Cardiac fibroblast (primary cell): ENCODE measurements at regions not wholly inside any gene's neighbourhood (a gene's known extent, or its start where the extent isn't known, plus 50 kb on each side); places are given as distances from the start of the nearest gene placed in this dataset.
"Not testable (repeated sequence)": the region's sequence is repeated elsewhere in the genome, so short reads cannot be mapped to it uniquely, and the experiment has no call there.

Experiments
- DNase-seq, 2 donors: peaks; one replicate each; pipeline versions ENCODE4 v3.0.0 to v3.0.0-alpha.2; 2010; ENCODE audit warnings: low read depth in 2 of 2
- H3K4me3 ChIP-seq, 2 donors: replicated peaks in 1 of 2; 1 replicate in 1 of 2; 2 replicates in 1 of 2; pipeline ENCODE4 v1.5.1; 2011; ENCODE audit warnings: low read depth in 2 of 2, low read length in 2 of 2, mild to moderate bottlenecking in 2 of 2, moderate library complexity in 1 of 2
- TF ChIP-seq, protein P1 (sequence below): IDR thresholded peaks from one replicate; pipeline ENCODE4 v1.5.1; 2011; ENCODE audit warnings: low read depth, mild to moderate bottlenecking, low read length, inconsistent platforms

DNA sequence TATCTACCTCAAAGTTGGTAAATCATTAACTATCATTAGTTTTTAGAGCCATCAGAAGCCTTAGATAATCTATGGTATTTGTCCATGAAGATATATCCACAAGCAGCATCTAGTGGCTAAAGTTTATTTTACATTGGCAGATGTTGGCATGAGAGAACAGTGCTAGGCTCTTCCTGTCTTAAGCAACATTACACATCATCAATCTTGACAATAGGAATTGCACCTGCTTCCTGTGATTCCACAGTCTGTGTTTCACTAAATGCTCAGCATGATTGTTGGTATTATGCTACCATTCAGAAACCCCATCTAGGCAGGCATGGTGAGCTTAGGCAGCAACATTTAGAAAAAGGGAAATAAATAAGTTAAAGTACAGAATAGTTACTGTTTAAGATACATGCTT, 246.6 kb downstream of the SLCO4C1 start:
- peak in 1 of 2 donors; percentile 7 for DNase-seq
- TF ChIP-seq, protein P1, sequence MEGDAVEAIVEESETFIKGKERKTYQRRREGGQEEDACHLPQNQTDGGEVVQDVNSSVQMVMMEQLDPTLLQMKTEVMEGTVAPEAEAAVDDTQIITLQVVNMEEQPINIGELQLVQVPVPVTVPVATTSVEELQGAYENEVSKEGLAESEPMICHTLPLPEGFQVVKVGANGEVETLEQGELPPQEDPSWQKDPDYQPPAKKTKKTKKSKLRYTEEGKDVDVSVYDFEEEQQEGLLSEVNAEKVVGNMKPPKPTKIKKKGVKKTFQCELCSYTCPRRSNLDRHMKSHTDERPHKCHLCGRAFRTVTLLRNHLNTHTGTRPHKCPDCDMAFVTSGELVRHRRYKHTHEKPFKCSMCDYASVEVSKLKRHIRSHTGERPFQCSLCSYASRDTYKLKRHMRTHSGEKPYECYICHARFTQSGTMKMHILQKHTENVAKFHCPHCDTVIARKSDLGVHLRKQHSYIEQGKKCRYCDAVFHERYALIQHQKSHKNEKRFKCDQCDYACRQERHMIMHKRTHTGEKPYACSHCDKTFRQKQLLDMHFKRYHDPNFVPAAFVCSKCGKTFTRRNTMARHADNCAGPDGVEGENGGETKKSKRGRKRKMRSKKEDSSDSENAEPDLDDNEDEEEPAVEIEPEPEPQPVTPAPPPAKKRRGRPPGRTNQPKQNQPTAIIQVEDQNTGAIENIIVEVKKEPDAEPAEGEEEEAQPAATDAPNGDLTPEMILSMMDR, result no peak
- no peak overlapping the region for H3K4me3 ChIP-seq

GRCh38 chr5:102048940-102049339, 247.1 kb downstream of the SLCO4C1 start:
- TF ChIP-seq, protein P1, result no peak
- H3K4me3 ChIP-seq, result no peak overlapping the region
- DNase-seq, result no peak

GRCh38 chr5:102047073-102047472, 249.0 kb downstream of the SLCO4C1 start:
- not testable (repeated sequence) for DNase-seq, H3K4me3 ChIP-seq

- TF ChIP-seq, protein P1, result no peak
- no peak overlapping the region for H3K4me3 ChIP-seq
- no peak for DNase-seq
These were observed 255.8 kb downstream of the SLCO4C1 start for GRCh38 chr5:102040326-102040725.

DNA sequence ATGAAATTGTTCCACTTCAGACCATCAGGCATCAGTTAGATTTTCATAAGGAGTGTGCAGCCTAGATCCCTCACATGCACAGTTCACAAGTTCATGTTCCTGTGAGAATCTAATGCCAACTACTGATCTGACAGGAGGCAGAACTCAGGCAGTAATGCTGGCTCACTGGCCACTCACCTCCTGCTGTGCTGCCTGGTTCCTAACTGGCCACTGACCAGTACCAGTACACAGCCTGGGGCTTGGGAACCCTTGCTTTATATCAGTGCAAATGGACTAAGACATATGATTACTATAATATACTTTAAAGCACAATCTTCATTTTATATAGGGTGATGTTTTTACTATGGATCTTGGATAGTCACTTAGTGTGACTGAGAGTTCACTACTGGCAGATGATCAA, 259.2 kb downstream of the SLCO4C1 start:
- TF ChIP-seq, protein P1, result no peak
- no peak for DNase-seq
- no peak overlapping the region for H3K4me3 ChIP-seq

DNA sequence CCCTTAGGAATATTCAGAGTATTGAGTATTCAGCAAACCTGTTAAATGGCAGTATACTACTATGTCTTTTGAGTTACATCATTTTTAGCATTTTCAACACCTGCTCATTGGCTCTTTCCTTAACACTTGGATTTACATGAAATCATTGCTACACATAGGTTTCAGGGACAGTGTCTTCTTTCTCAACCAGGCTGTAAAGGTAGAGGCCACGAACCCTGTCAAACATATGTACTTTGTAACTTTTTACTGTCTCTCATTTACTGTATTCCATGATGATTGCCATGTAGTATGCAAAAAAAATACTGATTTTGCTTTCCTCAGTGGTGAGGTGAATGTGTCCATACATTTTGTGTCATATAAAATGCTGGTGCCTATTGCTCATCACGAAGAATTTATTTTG, 264.4 kb downstream of the SLCO4C1 start:
- DNase-seq, result no peak
- no peak overlapping the region for H3K4me3 ChIP-seq
- TF ChIP-seq, protein P1, result no peak

DNA sequence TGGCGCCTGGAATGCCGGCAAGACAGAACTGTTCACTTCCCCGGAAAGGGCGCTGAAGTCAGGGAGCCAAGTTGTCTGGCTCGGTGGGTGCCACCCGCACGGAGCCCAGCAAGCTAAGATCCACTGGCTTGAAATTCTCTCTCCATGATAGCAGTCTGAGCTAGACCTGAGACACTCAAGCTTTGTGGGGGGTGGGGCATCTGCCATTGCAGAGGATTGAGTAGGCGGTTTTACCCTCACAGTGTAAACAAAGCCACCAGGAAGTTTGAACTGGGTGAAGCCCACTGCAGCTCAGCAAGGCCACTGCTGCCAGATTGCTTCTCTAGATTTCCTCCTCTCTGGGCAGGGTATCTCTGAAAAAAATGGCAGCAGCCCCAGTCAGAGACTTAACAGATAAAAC, 277.4 kb downstream of the SLCO4C1 start:
- no peak for DNase-seq
- no peak overlapping the region for H3K4me3 ChIP-seq
- TF ChIP-seq, protein P1, result no peak
